HG02642 (cell line): ENCODE measurements at regions not wholly inside any gene's neighbourhood (a gene's known extent, or its start where the extent isn't known, plus 50 kb on each side); places are given as distances from the start of the nearest gene placed in this dataset.

Experiments
- ATAC-seq: cut with Tn5 transposase; IDR thresholded peaks from one replicate; pipeline ENCODE4 v1.9.1; 2021; ENCODE audit warnings: mild to moderate bottlenecking; ENCODE audit not compliant: unreplicated experiment, poor library complexity

- no peak for ATAC-seq
Observed at GRCh38 chr5:121695307-121695706, 156.4 kb upstream of the FTMT start.

GRCh38 chr5:121698690-121699089 is 153.0 kb upstream of the FTMT start:
- no peak for ATAC-seq

- no peak for ATAC-seq
Observed at GRCh38 chr5:121701731-121702130, 150.0 kb upstream of the FTMT start.

- no peak for ATAC-seq
Observed at GRCh38 chr5:121702682-121703081, 149.0 kb upstream of the FTMT start.

GRCh38 chr5:121704291-121704690 is 147.4 kb upstream of the FTMT start:
- no peak for ATAC-seq

GRCh38 chr5:121706686-121707085 is 145.0 kb upstream of the FTMT start:
- no peak for ATAC-seq

GRCh38 chr5:121707178-121707577 is 144.5 kb upstream of the FTMT start:
- ATAC-seq: no peak

- no peak for ATAC-seq
Observed at GRCh38 chr5:121711416-121711815, 140.3 kb upstream of the FTMT start.

GRCh38 chr5:121719255-121719654 is 132.4 kb upstream of the FTMT start:
- ATAC-seq: no peak

GRCh38 chr5:121725450-121725849 is 126.2 kb upstream of the FTMT start:
- no peak for ATAC-seq

- ATAC-seq: no peak
Observed at GRCh38 chr5:121726991-121727390, 124.7 kb upstream of the FTMT start.

GRCh38 chr5:121731377-121731776 is 120.3 kb upstream of the FTMT start:
- no peak for ATAC-seq

GRCh38 chr5:121735618-121736017 is 116.1 kb upstream of the FTMT start:
- no peak for ATAC-seq

GRCh38 chr5:121737120-121737519 is 114.6 kb upstream of the FTMT start:
- no peak for ATAC-seq

GRCh38 chr5:121741156-121741555 is 110.5 kb upstream of the FTMT start:
- no peak for ATAC-seq

GRCh38 chr5:121744577-121744976 is 107.1 kb upstream of the FTMT start:
- ATAC-seq: no peak

- ATAC-seq: no peak
Observed at GRCh38 chr5:121745407-121745806, 106.3 kb upstream of the FTMT start.

GRCh38 chr5:121746763-121747162 is 104.9 kb upstream of the FTMT start:
- no peak for ATAC-seq

GRCh38 chr5:121748686-121749085 is 103.0 kb upstream of the FTMT start:
- no peak for ATAC-seq

- ATAC-seq: no peak
Observed at GRCh38 chr5:121752149-121752548, 99.5 kb upstream of the FTMT start.

GRCh38 chr5:121755266-121755665 is 96.4 kb upstream of the FTMT start:
- ATAC-seq: no peak

GRCh38 chr5:121757753-121758152 is 93.9 kb upstream of the FTMT start:
- ATAC-seq: no peak

- ATAC-seq: no peak
Observed at GRCh38 chr5:121758615-121759014, 93.1 kb upstream of the FTMT start.
